Stimulated activated CD4-positive, alpha-beta T cell treated with anti-CD3 and anti-CD28 coated beads, TNF-alpha, amount 100 ng/mL, for 1 hour (primary cell): ENCODE measurements at regions not wholly inside any gene's neighbourhood (a gene's known extent, or its start where the extent isn't known, plus 50 kb on each side); places are given as distances from the start of the nearest gene placed in this dataset.
"Not testable (repeated sequence)": the region's sequence is repeated elsewhere in the genome, so short reads cannot be mapped to it uniquely, and the experiment has no call there.

ENCODE experiments used
- DNase-seq, 3 donors: peaks; one replicate each; pipeline ENCODE4 v3.0.0-alpha.2; 2020; ENCODE audit warnings: low read depth in 3 of 3, low spot score in 1 of 3

DNA sequence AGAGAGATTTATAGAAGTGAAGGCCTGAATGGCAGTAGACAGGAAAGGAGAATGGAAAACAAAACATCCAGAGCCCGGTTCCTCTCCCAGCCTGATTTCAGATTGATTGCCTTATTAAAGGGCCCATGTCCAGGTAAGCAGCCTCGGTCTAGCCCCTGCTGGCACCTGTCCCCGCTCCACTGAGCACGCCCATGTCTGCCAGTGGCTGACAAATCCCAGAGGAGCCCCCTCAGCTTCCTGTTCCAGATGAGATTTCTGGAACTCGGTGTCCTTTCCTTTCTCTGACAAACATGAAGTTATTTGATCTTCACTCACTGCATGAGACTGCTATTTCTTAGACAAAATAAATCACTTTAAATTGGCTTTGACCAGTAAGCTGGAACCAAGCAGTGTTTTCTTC is 187.0 kb upstream of the ADCY2 start:
- no peak for DNase-seq

DNA sequence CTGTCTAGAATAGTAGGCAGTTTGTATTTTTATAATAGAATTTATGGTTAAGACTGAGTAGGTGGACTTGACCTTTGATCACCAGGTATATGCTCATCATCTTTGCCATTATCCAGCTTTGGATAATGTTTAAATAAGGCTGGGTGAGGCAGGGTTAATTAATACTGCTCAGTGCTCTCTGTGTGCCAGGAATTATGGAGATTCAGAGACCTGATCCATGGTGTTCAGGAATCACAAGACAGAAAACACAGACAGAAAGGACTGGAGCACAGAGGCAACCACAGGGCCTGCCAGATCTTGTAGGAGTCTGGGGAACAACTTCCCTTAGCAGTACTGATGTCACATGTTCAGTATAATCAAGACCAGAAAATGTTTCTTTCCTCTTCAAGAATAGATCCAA is 186.3 kb upstream of the ADCY2 start:
- DNase-seq: no peak

DNA sequence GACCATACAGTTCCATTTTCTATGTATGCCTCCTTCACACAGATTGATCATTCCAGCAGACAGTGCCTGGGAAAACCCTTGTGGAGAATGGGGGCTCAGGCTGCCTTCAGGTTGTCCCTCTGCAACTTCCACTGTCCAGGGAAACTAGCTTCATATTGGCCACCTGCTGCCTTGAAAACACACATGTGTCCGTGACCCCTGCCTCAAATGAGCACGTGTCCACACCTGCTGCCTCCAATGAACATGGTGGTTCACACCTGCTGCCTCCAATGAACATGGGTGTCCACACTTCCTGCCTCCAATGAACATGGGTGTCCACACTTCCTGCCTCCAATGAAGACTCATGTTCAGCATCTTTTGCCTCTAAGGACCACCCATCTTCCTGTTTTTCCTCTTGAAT is 185.4 kb upstream of the ADCY2 start:
- DNase-seq: no peak

DNA sequence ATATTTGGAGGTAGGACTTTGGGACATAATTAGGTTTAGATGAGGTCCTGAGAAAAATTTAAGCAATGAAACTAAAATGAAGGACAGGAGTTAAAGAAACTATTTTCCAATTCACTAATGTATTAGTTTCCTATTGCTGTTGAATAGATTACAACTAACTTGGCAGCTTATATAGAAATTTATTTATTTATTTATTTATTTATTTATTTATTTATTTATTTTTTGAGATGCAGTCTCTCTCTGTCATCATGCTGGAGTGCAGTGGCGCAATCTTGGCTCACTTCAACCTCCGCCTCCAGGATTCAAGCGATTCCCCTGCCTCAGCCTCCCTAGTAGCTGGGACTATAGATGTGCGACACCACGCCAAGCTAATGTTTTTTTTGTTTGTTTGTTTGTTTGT is 182.4 kb upstream of the ADCY2 start:
- DNase-seq: no peak

DNA sequence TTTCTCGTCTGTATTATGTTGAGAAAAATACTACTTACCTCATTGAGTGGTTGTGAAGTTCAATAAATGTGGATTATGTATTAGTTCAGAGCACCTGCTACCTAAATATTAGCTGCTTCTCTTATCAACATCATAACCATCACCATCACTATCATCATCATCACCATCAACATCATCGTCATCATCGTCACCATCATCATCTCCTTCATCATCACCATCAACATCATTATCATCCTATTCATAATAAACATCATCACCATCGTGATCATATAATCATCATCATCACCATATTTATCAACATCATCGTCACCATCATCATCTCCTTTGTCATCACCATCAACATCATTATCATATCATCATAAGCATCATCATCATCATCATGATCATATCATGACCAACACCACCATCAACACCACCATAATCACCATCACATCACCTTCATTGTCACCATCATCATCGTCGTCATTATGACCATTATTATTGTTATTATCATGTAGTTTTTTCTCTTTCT is 181.0 kb upstream of the ADCY2 start:
- DNase-seq: no peak

DNA sequence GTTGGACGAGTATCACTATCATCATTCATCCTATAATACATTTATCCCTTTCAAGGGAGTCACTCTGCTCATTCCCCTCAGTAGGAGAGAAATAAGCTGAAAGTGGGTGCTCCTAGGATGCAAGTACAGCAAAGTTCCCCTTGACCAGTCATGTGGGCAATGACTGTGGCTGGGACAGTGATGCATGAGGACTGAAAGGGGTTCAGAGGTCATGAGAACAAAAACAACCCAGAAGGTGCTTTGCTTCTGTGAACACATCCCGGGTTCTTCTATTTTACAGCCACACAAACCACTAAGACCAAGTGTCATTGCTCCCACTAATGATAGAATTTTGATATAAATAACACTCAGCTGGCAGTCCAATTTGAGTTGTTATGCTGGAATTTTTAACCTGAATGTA is 177.8 kb upstream of the ADCY2 start:
- no peak for DNase-seq

DNA sequence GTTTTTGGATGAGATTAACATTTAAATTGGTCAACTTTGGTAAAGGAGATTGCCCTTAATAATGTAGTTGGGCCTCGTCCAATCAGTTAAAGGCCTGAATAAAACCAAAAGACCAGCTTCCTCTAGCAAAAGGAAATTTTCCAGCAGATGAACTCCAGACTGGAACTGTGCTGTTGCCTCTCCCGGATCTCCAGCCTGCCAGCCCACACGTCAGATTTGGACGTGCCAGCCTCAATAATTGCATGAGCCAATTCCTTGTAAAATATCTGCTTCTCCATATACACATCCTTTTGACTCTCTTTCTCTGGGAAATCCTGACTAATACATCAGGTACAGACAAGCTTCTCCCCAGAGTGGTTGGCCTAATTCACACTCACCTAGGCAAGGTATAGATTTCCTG is 175.8 kb upstream of the ADCY2 start:
- DNase-seq: no peak

DNA sequence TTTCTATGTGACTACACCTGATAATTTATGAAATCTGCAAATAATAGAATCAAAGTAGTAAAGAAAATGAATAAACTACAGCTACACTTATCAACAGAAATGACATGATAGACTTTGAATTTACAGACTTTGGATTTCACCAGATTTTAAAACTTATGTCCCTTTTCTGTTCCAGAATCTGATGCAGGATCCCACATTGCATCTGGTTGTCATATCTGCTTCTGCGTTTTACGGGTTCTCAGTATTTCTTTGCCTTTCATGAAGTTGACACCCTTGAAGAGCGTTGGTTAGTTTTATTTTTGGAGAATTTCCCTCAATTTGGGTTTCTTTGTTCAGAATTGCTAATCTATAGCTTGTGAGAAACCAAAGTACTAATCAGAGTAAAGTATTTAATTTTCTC is 174.9 kb upstream of the ADCY2 start:
- DNase-seq: no peak

DNA sequence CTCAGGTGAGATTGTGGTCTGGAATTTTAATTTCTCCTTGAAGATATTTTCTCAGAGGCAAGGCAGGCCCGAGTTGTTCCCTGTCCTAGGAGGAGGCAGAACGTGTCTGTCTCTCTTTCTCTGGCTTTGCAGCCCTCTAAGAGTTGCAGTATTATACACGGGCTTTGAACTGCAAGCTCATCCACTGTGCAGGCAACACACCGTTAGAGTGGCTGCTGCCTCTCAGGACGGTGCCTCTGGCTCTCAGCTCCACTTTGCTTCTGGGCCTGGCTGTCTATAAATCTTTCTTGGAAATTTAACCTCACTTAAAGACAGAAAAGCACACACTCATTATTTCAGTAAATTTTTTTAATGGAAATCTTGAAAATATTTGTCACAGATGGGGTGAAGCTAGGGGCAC is 170.1 kb upstream of the ADCY2 start:
- no peak for DNase-seq

DNA sequence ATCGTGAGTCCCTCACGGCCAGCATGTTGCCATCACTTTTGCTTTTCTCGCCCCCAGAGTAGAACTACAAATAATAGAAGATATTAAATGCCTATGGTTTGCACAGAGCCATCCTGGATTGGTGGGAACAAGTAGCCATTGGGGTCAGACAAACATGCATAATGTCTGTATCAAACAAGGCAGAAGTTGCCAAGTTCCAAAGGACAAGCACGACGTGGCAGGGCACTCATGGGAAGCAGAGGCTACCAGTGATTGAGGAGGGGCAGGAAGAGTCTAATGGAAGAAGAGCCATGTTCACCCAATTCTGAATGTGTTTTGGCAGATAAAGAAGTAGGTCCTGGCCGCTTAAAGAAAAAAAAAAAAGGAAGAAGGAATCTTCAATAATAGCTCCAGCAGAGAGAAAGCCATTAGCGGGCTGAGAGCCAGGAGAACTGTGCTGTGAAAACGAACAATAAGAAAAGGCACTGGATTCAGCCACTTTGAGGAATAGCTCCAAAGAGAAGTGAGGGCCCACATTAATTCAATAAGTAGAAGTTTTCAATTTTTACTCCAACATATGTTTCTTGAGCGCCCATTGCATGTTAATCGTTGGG is 153.7 kb upstream of the ADCY2 start:
- DNase-seq: no peak

DNA sequence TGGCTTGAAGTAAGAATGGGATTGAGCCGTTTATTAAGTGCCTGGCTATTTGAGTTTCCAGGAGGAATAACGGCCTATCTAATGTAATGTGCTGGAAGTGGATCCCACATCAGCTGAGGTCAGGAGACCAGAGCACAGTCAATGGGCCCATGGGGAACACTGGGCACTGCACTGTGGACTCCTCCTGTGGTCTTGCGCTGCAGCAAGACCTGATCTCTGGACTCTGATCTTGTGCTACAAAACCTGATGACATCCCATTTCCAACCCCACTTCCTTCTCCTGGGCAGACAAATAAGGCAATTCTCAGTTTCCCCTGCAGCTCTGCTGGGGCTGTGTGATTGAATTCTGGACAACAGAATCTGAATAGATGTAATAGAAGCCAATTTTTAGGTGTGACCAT is 151.7 kb upstream of the ADCY2 start:
- no peak for DNase-seq

DNA sequence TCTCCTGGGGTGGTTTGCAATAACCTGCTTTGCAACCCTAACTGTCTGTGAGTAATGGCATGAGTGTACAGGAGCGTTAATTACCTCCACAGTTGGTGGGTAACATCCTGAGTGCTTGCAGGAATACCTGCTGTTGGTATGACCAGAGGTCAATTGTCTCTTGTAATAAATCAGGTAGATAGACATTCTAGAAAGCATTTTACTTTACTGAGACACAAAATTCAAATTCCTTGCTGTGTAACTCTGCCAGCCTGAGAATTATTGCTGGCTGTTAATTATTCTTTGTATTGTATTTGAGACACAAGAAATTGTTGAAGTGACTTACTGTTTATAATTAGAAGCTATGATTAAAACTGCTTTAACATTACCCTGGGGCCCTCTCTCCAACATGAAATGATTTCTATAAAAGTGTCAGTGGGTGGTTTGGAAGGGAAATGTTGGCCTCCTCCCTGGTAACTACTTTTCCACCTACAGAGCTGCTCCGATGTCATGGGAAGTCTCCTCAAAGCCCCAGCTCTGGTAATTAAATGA is 150.8 kb upstream of the ADCY2 start:
- DNase-seq: no peak

DNA sequence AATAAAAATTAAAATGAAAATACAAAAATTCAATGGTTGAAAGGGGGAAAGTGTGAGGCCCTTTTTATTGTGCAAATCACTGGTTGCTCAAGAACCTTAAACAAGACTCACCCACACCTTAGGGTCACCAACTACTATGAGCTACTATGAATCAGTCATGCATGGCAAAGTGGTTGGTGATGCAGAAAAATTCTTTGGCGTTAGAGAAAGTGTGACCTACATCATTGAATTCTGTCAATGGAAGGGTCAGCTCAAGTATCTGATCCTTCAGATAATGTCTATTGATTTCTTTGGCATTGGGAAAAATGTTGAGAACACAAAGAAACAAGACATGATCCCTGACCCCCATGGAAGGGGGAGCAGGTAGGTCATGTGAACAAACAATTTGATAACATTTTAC is 149.7 kb upstream of the ADCY2 start:
- no peak for DNase-seq

DNA sequence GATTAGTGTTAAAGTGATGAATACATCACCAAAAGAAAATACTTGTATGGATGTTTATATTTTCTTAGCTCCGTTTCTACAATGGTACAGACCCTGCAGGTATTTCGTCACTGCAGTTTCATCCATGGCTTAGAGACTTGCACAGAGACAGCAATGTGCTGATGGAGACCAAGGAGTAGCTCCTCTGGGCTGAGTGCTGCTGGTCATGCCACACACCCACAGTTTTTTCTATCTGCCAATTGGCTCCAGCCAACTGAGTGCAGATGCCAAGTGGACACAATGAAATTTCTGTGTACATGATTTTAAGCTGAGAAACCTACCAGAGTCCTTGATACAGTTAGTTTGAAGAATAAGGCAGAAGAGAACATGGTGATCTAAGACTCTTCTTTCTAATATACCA is 145.9 kb upstream of the ADCY2 start:
- no peak for DNase-seq

DNA sequence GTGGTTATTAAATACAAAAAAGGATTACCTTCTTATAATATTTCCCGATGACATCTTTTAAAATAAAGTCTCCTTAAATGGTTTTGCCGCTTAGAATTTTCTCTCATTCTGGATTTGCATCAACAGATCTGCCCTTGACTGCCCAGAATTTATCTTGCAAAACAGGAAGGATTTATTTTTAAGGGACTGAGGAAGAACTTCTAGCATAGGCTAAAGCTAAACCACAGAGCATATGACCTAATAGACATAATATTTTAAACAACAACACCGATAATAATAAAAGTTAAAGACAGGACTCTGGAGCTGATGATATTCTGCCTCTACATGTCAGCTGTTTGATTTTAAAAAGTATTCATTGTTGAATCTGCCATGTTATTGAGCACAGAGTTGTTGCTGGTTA is 145.3 kb upstream of the ADCY2 start:
- DNase-seq: no peak

DNA sequence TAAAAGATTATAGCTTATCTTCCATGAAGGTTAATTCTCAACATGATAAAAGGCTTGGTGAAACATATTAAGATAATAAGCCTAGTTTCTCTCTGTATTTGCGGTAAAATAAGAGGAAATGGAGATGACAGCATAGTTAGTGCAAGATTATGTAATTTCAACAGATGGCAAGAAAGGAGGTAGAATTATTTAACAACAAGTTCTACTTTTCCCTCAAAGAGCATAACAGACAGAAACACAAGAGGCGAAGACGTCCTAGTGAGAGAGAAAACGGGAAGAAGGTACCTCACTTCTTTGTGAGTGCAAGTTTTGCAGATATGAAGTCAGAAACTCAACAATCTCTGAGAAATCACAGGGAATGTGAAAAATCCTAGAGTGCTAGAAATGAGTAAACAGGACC is 144.8 kb upstream of the ADCY2 start:
- DNase-seq: no peak

DNA sequence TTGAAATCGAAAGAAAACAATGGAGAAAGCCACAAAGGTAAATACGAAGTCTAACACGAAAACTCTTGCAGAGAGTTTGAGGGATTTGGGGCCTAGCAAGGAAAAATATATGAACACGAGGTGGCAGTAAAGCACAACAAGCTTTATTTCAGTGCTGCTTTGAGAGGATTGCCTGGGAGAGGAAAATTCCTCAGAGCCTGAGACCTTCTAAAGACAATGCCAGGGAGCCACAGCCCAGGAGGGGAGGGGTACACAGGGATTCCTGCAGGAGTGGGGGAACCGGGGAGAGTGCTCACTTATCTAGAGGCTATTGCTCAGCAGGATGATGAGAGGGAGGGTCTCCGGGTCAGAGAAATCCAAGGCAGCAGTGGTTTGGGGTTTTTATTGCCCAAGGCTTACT is 134.9 kb upstream of the ADCY2 start:
- no peak for DNase-seq

DNA sequence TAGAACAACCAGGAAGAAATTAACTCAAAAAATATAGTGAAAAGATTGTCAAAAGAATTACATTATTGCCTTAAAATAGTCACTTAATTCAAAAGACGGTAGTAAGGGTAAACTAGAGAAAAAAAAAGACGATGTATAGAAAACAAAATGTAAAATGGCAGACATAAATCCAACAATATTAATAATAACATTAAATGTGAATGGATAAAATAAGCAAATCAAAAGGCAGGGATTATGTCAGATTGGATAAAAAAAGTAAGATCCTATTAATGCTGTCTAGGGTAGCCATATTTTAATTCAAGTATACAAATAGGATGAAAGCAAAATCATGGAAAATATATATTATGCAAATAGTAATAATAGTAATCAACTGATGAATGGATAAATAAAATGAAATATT is 134.0 kb upstream of the ADCY2 start:
- DNase-seq: no peak

DNA sequence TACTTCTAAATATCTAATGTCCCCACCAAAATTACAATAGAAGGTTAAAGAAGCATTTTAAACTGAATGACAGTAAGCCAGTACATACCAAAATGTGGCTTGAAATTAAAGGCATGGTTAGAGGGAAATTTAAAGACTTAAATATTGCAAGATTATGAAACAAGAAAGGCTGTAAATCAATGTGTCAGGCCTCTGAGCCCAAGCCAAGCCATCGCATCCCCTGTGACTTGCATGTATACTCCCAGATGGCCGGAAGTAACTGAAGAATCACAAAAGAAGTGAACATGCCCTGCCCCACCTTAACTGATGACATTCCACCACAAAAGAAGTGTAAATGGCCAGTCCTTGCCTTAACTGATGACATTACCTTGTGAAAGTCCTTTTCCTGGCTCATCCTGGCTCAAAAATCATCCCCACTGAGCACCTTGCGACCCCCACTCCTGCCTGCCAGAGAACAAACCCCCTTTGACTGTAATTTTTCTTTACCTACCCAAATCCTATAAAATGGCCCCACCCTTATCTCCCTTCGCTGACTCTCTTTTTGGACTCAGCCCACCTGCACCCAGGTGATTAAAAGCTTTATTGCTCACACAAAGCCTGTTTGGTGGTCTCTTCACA is 132.4 kb upstream of the ADCY2 start:
- DNase-seq: not testable (repeated sequence)

DNA sequence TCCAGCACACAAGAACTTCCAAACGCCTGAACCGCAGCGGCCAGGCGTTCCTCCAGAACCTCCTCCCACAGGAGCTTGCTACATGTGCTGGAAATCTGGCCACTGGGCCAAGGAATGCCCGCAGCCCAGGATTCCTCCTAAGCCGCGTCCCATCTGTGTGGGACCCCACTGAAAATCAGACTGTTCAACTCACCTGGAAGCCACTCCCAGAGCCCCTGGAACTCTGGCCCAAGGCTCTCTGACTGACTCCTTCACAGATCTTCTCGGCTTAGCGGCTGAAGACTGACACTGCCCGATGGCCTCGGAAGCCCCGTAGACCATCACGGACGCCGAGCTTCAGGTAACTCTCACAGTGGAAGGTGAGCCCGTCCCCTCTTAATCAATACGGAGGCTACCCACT is 130.2 kb upstream of the ADCY2 start:
- not testable (repeated sequence) for DNase-seq

DNA sequence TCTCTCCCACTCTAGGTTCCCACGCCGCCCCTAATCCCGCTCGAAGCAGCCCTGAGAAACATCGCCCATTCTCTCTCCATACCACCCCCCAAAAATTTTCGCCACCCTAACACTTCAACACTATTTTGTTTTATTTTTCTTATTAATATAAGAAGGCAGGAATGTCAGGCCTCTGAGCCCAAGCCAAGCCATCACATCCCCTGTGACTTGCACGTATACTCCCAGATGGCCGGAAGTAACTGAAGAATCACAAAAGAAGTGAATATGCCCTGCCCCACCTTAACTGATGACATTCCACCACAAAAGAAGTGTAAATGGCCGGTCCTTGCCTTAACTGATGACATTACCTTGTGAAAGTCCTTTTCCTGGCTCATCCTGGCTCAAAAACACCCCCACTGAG is 127.2 kb upstream of the ADCY2 start:
- DNase-seq: not testable (repeated sequence)

DNA sequence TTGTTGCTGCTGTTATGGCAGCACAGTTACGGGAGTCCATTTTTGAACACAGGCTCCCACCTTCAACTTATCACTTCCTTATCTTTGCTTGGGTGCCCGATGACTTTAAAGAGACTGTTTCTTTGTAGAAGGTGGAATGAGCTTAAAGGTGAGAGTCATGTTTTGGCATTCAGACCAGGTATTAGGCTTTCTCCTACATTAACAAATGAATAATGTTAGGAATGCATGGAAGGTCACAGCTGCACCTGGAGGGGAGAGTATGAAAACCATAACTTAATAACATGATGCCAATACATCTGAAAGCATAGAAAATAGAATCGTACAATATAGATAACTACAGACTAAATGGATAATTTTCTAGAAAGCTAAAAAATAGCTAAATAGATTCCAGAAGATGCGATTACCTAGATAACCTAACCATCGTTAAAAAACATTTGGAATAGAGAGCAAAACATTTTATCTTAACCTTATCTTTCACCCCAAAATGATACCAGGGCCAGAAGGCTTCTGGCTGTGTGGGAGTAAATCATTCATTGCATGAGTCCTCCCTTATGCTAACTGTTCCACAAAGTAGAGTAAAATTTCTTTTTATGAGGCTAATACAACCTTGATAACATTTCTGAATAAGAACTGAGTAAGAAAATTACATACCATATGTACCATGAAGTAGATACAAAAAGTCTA is 126.2 kb upstream of the ADCY2 start:
- DNase-seq: no peak
